ENCODE measurements at regions not wholly inside any gene's neighbourhood (a gene's known extent, or its start where the extent isn't known, plus 50 kb on each side); places are given as distances from the start of the nearest gene placed in this dataset.
A peak's percentile ranks its signal among the peaks of the same experiment; 100 is the strongest.

GRCh38 chr4:164529058-164529457 is 224.9 kb upstream of the SMIM31 start:
- H4K20me1 ChIP-seq (replicated peaks in 1 of 2; ENCODE audit: control insufficient read depth in 1 of 2, insufficient read depth in 2 of 2, low read length in 2 of 2), result no peaks in the 10 kb centered on the region
- H3K9me3 ChIP-seq (ENCODE audit: insufficient read depth in 2 of 2, low read depth in 1 of 2, low read length in 1 of 2), result no peaks in the 10 kb centered on the region
- 0 out of 2 replicates have a peak overlapping the region, but pooled peaks have one; percentile 69 for H2BK5ac ChIP-seq (ENCODE audit: low read depth, low read length)
- H3K56ac ChIP-seq (replicated peaks; ENCODE audit: insufficient read length, low read depth, low read length), result no peak overlapping the region
- H3K4me1 ChIP-seq (replicated peaks in 1 of 4; ENCODE audit: control insufficient read depth in 3 of 4, insufficient read depth in 4 of 4, low read length in 3 of 4), result peaks cover 0 to 14% (median 0%) of the 10 kb centered on the region in 4 experiments; a peak in 2 of 7 replicates
- peak overlapping the region in 1 of 2 experiments; percentile 9; a peak in 1 of 4 replicates for H3K4me2 ChIP-seq (ENCODE audit: insufficient read depth in 1 of 2, low read depth in 2 of 2, low read length in 2 of 2)
- DNase-seq (ENCODE audit: low read depth in 1 of 2, low spot score in 2 of 2) (no peak), FAIRE-seq (no peak)
- no peak overlapping the region for H4K91ac ChIP-seq (replicated peaks; ENCODE audit: insufficient read length, low read length)
- no peak overlapping the region for H2BK20ac ChIP-seq (ENCODE audit: low read length)
- ChIA-PET CTCF (ENCODE audit: partially characterized antibody) (interaction anchor here (0.9 kb wide), 1 partner anchor 420 kb away, joined by 3 read pairs; no protein-coding TSS in a partner anchor), POLR2A (ENCODE audit: partially characterized antibody) (no interaction called here)
- H3K9ac ChIP-seq (replicated peaks in 1 of 4; ENCODE audit: extremely low read depth in 1 of 4, low read depth in 3 of 4, low read length in 3 of 4), result no peak overlapping the region
- no peaks in the 10 kb centered on the region for H3K79me2 ChIP-seq (ENCODE audit: control insufficient read depth in 1 of 2, insufficient read depth in 2 of 2, low read length in 2 of 2)
- H3K23ac ChIP-seq (ENCODE audit: insufficient read length), result no peak overlapping the region
- H3K27me3 ChIP-seq (replicated peaks in 1 of 4; ENCODE audit: control insufficient read depth in 3 of 4, extremely low read depth in 1 of 4, insufficient read depth in 3 of 4, low read length in 3 of 4), result no peaks in the 10 kb centered on the region
- WGBS, 2 experiments (ENCODE audit: extremely low coverage in 1 of 2, insufficient coverage in 1 of 2, insufficient read length in 1 of 2, insufficient replicate concordance in 2 of 2, low coverage in 1 of 2, low lambda C conversion rate in 2 of 2, missing lambda C conversion rate in 1 of 2), result 42% methylated on average over 2 of the region's 2 CpGs; no CpG with 5 or more reads in 1 of the 2 experiments
- H3K4me3 ChIP-seq (ENCODE audit: extremely low read depth in 1 of 4, insufficient read depth in 2 of 4, low read depth in 3 of 4, low read length in 4 of 4), result no peak overlapping the region
- no peaks in the 10 kb centered on the region for H3K79me1 ChIP-seq (ENCODE audit: low read depth, low read length)
- no peak overlapping the region for H4K5ac ChIP-seq (ENCODE audit: insufficient read length, low read depth, low read length)
- no peak overlapping the region for H2AK5ac ChIP-seq (ENCODE audit: low read depth, low read length)
- H4K8ac ChIP-seq (ENCODE audit: extremely low read depth, insufficient read depth, low read length), result no peak overlapping the region
- H3K36me3 ChIP-seq (ENCODE audit: control insufficient read depth in 2 of 4, insufficient read depth in 4 of 4, low read length in 3 of 4), result no peaks in the 10 kb centered on the region
- H2AFZ ChIP-seq (ENCODE audit: low read length), result no peak overlapping the region
- H3K23me2 ChIP-seq (ENCODE audit: low read depth, low read length), result no peaks in the 10 kb centered on the region
- H2BK15ac ChIP-seq (ENCODE audit: low read length), result no peak overlapping the region
- H3K18ac ChIP-seq (ENCODE audit: extremely low read depth, low read length), result no peak overlapping the region
- no peak overlapping the region for H3K27ac ChIP-seq (ENCODE audit: low read depth, low read length)
- no peak overlapping the region for H2BK12ac ChIP-seq (ENCODE audit: low read depth, low read length)
- no peak overlapping the region for H2BK120ac ChIP-seq (replicated peaks; ENCODE audit: low read depth, low read length)
- H3K14ac ChIP-seq (ENCODE audit: insufficient read length), result no peak overlapping the region
- H3K4ac ChIP-seq (replicated peaks; ENCODE audit: insufficient read length, low read depth, low read length), result no peak overlapping the region
- TF ChIP-seq POLR2A (IDR thresholded peaks at IDR 0.05; ENCODE audit: control extremely low read depth in 1 of 2, low read depth in 2 of 2, low read length in 2 of 2) (no peak), CBX5 (IDR thresholded peaks at IDR 0.05; ENCODE audit: low read depth, low read length) (no peak), HDAC2 (IDR thresholded peaks at IDR 0.05; ENCODE audit: borderline replicate concordance in 1 of 2, low read depth in 2 of 2, low read length in 2 of 2) (no peak), ATF2 (IDR thresholded peaks at IDR 0.05; ENCODE audit: low read length) (no peak), POLR2AphosphoS5 (IDR thresholded peaks at IDR 0.05; ENCODE audit: low read depth, low read length) (no peak), SP1 (IDR thresholded peaks at IDR 0.05; ENCODE audit: low read depth, low read length) (no peak), CBX8 (IDR thresholded peaks at IDR 0.05; ENCODE audit: borderline replicate concordance, low read depth, low read length) (no peak), SP2 (IDR thresholded peaks at IDR 0.05; ENCODE audit: low read length) (no peak), EZH2 (IDR thresholded peaks at IDR 0.05; ENCODE audit: low read depth, low read length, severe bottlenecking) (no peak), SIN3A (conservative IDR thresholded peaks at IDR 0.05 in 1 of 2, IDR thresholded peaks at IDR 0.05 in 1 of 2; ENCODE audit: low read depth in 1 of 2, low read length in 2 of 2) (no peak), USF2 (IDR thresholded peaks at IDR 0.05; ENCODE audit: low read length) (no peak), KDM1A (IDR thresholded peaks at IDR 0.05; ENCODE audit: borderline replicate concordance, low read length) (no peak)

All from H1 (cell line).